GM18873 (cell line): ENCODE measurements at regions not wholly inside any gene's neighbourhood (a gene's known extent, or its start where the extent isn't known, plus 50 kb on each side); places are given as distances from the start of the nearest gene placed in this dataset.

Source experiments
- ATAC-seq: cut with Tn5 transposase; IDR thresholded peaks from one replicate; pipeline ENCODE4 v1.9.1; 2021; ENCODE audit warnings: mild to moderate bottlenecking, moderate library complexity, moderate number of reproducible peaks; ENCODE audit not compliant: unreplicated experiment, low FRiP score

DNA sequence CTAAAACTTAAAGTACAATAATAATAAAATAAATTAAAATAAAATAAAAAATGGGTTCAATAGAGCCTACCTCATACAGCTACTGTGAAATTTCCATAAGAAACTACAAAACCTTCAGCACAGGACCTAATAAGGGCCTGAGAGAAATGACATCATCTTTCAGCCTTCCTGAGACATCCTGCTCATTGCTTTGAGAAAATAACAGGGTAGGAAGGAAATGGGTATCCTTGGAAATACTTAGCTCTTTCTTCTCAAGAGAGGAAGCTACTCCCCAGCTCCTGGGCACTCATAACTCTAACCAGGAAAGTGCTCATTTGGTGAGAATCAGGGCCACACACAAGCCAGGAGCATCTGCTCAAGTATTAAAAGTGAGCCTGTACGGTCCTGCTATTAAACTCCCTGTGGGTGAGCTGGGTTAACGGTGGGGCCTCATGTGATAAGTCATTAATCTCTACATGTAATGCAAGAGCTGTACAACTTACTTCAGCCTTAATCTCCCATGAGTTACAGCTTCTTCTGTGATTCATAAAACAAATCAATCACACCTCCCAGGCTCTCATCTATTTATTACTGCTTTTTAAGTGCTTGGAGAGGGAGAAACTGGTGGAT is 141.4 kb downstream of the MAFB start:
- ATAC-seq, result no peak

DNA sequence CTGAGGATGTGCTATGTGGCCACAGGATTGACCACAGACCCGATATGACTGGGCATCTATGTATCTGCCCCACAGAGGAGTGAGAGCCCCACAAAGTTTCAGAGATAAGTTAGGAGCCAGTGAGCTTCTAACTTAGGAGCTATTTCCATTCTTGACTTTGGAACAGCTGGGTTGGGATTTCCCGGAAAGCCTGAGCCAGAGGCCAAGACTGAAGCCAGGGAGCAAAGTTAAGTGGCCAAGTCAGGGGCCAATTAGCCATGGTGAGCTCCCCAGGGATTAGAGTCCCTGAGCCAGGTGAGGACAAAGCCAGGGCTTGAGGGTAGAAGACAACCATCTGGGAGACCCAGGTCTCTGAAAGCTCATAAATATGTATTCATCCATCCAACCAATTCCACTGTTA is 143.6 kb downstream of the MAFB start:
- no peak for ATAC-seq

DNA sequence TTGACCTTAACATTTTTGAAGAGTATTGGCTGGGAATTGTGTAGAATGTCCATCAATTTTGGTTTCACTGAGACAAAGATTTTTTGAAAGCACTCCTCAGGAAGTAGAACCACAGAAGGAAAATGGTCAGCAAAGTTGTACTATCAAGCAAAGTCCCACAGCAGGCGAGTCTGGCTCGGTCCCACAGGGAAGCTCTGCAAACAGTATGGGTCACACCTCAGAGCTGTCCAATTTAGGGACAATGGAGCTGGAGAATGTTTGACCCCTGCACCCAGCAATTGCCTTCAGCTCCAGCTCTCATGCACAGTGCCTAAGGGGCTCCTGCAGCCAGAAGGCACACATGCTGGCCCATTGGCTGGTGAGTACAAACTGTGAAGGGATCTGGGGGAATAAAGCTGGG is 147.0 kb downstream of the MAFB start:
- ATAC-seq, result no peak

DNA sequence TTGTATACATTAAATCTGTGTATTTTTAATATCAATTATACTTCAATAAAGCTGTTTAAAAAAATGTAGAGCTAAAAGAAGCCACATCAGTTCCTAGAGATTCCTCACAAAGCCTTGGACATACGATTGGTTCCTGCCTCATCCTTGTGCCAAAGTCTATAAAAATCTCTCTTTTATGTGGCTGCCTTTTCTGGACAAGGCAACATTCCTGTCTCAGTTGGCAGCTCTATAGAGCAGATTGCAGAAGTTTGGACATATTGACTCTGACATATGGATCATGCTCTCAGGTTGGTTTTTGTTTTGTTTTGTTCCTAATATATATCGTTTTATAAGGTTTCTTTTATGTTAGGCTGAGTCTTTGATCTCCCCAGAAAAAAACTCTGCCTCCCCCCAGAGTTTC is 148.9 kb downstream of the MAFB start:
- ATAC-seq, result no peak

DNA sequence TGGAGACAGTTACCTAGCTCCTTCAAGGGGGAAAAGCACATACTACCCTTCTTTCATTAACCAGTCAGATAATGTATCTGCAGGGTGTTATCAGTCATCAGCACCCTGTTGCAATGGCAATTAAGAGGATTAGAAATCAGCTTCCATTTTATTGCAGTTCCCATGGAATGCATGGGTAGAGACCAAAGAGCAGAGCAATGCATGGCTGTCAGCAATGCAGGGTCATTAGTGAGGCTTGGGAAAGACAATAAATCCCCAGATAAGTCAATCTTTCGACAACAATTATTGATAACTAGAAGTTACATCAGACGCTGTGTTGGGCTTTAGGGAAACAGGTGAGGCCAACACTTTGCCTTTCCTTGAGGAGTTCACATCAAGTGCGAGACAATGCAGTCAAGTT is 150.9 kb downstream of the MAFB start:
- no peak for ATAC-seq

DNA sequence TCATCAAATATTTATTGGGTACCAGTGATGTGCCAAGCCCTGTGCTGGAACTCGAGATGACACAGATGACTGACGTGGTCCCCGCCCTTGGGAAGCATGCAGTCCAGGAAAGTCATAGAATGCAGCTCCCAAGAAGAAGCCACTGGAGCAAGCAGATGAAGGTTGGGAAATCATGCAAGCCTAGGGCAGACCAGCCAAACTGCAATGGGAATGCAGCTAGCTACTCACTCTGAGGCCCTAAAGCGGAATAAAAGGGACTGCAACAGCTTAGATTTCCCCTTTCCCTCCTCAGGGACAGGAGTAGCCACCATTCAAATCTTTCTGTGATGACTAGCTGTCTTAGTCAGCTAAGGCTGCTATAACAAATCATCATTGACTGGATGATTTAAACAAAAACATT is 152.2 kb downstream of the MAFB start:
- ATAC-seq, result no peak

DNA sequence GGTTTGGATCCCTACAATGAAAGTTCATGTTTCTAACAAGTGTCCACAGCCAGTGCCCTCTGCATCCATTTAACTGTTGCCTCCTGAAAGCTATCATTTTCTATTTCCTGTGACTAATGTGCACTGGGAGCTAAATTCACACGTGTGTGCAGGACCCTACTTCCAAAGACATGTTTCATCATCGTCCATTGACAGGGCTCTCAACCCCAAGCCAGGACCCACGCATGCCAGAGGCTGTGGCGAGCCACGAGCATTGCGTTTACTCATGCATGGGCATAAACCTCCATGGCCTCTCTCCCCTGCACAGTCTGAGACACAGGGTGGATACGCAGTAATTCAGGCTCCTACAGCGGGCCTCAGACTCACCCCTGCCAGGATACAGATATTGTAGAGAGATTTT is 153.2 kb downstream of the MAFB start:
- no peak for ATAC-seq

DNA sequence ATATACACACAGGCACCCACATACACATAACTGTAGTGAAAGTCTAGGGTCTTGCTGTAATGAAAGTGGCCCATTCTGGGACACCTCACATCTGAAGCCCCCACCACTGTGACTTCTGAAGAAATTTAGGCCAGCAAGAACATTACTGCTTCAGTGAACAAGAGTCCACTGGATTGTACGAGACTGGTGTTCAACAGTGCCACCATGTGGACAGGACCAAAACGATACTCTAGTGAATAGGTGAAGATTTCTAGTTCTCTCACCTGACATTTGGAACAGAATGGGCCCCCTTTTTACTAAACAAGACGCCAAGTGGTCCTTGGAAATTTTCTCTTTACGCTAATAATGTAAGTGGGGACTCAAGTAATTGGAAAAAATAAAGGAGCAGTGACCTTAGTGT is 156.9 kb downstream of the MAFB start:
- ATAC-seq, result no peak

DNA sequence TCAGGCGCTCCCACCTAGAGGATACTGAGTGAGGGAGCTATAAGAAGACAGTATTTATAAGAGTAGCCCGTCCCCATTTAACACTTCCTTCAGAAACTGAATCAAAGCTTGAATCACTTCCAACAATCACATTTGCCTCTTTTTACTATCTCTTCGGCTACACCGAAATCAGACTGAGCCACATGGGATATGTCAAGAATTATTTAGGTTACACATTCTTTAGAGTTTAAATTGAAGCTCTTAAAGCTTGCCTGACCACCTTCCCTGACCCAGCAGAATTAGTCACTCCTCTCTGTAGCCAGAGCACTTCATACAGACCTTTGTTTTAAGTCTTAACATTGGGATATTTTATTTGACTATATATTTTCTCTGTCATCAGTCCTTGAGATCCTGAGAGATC is 163.7 kb downstream of the MAFB start:
- ATAC-seq, result no peak

DNA sequence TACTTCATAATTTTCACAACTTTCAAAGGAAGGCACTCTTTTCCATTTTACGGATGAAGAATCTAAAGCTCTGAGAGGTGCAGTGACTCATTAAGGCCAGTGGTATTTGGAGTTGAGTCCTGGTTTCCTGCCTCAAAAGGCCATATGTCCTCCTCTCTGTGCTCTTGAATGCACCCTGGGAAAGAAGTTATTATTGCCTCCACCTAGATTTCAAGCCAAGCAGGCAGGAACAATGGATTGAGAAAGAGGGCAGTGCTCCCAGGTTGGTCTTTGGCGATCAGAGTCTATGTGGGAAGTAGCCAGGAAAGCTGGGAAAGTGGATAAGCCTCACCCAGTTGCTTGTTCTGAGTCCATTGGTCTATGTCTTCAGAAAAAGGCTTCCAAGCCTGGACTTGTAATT is 165.0 kb downstream of the MAFB start:
- no peak for ATAC-seq

DNA sequence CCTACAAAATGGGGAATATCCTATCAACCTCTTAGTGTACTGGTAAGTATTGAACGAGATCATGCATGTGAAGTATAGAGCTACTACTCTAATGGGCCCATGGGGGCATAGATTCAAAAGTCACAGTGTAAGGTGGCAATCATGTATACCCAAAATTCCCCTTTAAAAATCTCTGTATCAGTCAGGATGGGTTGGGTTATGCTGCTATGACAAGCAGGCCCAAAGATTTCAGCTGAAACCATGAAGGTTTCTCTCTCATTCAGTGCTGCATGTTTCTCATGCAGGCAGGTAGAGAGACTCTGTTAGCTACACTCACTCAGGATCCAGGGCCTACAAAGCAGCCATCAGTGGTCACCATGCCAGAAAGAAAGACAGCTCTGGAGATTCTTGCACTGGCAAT is 166.6 kb downstream of the MAFB start:
- ATAC-seq, result no peak

DNA sequence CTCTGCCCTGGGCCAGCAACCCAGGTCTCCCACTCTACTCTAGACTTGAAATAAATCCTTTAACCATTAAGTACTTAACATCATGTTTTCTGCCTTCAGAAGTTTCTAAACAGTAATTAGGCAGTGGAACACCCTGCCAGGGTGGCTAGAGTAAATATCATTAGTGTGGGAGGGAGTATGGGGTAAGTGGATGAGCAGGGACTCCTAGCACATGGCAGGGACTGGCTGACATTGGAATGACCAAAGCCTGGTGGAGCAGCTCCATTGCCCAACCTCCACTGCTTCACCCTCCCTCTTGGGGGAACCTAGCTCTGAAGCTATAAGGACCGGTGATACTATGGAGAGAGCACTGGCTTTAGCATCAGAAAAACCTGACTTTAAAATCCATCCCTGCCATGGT is 167.1 kb downstream of the MAFB start:
- ATAC-seq, result no peak

DNA sequence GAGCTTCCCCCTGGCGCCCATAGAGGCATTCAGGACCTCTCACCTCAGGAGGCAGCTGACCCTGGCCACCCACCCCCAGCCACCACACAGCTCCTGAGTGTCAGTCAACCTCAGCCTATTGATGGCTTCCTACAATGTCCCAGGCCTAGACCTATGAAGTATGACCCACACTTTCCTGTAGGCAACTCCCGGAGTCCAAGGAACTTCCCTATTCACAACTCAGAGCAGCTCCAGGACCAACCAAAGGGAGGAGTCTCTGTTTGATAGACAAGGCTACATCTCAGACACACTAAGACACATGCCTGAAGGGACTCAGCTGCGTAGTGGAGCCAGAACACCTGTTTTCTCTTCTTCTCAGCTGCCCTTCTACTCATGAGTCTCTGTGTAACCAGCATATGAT is 169.1 kb downstream of the MAFB start:
- no peak for ATAC-seq

DNA sequence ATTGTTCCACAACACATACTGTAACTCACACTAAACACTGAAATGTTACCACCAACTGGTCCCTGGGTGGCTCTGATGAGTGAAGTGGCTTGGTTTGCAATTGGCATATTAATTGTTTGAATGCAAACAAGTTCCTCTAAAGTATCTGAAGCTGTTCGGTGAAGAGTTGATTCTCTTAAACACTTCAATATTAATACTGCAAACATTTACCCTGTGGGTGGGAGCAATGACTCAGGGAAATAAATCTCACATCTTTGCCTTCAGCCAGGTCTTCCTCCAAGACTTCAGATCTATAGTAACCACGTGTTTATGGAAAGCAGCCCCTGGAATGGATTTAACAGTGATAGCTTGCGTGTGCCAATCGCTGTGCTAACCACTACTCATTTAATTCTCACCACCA is 176.0 kb downstream of the MAFB start:
- ATAC-seq, result no peak

DNA sequence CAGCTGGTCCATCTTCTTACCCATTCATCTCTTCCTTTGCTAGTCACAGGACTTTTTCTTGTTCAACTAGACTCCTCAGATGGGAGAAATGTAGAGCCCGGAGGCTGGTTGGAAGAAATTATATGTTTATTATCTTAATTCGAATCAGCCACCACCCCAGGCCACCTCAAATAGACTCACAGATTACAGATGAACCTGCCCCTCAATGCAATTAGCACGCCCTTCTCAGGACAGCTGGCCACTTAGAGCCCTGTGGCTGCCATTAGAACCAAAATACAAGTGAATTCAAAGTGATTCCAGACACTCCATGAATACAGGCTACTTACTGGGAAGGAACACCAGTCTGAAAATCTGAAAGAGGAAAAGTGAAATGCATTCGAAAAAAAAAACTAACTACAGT is 176.4 kb downstream of the MAFB start:
- no peak for ATAC-seq

DNA sequence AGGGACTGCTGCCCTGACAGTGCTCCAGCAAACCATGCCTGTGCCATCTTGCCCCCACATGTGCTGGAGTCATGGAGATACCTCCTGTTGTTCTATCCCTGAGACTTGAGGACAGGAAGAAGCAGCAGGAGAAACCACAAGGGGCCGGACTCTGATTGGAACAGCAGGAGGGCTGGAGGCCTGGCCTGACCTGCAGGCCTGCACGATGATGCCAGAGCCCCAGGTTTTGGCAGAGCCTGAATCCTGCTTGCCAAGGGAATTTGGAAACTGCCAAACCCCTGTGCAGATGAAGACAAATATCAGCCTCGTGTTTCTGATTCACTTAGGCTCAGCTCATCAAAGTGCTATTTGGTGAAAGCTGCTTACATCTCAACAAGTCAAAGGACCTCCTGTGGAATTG is 177.6 kb downstream of the MAFB start:
- no peak for ATAC-seq

DNA sequence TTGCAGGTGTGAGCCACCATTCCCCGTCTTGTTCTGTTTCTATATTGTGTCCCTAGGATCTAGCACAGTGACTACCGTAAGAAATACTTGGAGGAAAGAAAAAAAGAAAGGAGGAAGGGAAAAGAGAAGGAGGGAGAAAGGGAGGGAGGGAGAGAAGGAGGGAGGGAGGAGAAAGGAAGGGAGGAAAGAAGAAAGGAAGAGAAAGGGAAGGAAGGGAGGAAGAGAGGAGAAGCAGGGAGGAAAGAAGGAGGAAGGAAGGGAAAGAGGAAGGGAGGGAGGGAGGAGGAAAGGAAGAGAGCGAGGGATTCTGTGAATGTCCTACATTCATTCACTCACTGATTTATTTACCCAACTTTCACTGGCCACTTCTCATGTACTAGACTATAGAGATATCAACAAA is 178.4 kb downstream of the MAFB start:
- no peak for ATAC-seq

DNA sequence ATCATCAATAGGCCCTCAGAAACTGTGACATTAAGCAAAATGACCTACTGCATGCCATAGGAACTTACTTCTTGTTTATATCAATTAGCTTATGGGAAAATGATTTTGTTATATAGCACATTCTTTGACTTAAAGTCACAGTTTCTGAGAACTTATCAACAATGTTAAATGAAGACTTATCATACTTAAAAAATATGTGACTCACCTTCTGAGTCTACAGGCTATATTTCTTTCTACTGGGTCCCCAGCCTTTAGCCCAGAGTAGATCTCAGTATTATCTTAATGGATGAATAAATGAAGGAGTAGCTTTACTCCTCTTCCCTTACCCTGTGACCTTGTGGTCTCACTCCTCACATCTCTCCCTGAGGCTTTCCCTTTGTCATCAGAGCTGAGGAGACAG is 180.2 kb downstream of the MAFB start:
- ATAC-seq, result no peak

DNA sequence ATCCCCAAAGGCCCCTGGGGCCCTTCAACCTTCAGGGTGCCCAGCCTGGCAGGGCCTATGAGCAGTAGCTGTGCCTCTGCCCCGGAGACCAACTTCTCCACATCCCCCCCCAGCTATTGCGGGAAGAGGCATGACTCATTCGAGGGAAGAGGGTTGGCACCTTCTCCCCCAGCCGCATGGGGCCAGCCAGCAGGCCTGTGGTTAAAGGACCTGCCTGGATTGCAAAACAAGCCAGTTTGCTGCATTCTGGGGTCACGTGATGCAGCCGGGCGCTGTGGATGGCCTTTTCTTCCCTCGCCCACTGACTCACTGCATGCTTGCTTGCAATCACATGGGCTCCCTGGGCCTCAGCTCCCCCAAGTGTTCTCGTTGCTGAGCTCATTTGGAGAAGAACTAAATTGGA is 182.5 kb downstream of the MAFB start:
- ATAC-seq, result no peak

DNA sequence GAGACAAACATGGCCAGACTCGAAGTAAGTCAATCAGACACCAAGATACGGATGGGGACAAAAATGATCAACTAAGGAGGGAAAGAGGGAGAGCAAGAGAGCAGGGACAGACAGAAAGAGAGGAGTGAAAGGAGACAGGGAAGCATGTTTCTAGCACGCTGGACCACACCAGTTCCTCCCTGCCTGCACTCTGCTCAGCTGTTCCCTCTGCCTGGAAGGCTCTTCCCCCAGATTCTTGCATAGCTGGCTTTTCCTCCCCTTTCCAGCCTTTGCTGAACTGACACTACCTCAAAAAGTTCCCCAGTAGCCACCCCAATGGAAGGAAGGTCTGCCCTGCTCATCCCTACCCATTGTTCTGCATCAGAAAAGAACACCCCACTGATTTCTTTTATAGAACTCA is 185.9 kb downstream of the MAFB start:
- no peak for ATAC-seq

DNA sequence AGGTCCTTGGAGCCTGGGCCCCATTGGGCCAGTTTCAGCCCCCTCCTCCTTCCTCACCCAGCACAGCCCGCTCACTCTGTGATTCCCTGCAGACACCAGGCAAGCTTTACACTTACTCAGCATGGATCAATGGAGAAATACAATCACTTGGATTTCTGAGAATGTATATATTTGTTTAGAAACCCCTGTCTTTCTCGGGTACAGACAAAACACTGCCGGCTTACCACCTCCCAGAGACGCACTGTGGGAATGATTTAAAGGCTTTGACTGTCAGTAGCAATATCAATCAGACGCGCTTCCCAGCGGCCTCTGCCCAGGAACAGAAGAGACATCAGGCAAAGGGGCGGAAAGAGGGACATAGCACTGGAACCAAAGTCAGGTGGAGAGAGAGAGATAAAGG is 186.5 kb downstream of the MAFB start:
- no peak for ATAC-seq

DNA sequence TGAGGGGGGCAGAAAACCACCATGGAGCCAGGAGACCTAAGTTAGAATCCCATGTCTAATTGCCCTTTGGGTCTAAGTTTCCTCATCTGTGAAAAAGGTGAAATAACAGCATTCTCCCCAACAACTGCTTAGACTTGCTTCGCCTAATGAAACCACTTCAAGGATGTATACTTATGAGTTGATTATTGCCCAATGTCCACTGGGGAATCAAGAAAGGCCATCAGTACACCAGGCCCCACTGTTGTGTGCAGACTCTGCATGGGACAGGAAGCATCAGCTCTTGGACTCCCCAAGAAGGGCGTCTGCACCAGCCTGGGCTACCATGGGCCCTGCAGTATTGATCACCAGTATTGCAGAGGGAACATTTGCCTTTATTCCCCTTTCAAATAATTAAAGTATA is 189.6 kb downstream of the MAFB start:
- ATAC-seq, result no peak
